ENCODE measurements at regions not wholly inside any gene's neighbourhood (a gene's known extent, or its start where the extent isn't known, plus 50 kb on each side); places are given as distances from the start of the nearest gene placed in this dataset.
A peak's percentile ranks its signal among the peaks of the same experiment; 100 is the strongest.
"Not testable (repeated sequence)": the region's sequence is repeated elsewhere in the genome, so short reads cannot be mapped to it uniquely, and the experiment has no call there.

DNA sequence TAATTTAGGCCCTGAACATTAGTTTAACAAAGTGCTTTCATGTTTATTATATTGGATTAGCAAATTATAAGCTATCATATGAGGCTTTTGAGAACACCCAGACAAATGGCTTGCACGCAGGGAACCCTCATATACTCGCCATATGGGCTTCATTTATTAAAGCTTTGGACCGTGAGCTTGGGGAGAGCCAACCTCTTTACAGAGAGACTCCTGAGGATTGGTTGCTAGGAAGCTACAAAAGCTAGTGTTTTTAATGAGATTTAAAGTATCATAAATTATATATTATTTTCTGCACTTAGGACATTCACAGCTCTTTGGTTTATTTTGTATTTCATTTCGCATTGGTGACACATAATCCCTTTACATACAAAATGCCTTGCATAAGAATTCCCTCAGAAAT is 193.8 kb upstream of the TOX3 start:
- DNase-seq (ENCODE audit: low read depth in 4 of 4, low spot score in 3 of 4): no peak

DNA sequence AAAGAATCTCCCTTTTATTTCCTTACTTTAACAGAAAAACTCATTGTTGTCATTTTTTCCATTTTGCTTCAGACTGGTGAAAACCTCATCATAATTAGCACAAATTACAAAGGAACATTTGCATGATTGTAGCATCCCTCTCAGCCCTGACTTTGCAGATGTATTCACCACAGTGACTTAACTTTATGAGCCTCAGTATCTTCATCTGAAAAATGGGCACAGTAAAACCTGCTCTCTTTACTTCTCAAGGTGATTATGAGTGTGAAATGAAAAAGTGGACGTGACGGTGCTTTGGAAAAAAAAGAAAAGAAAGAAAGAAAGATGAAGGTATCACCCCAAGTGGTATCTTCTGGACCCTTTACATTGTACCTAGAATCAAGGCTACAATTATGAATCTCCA is 193.4 kb upstream of the TOX3 start:
- no peak for DNase-seq (ENCODE audit: low read depth in 4 of 4, low spot score in 3 of 4)

DNA sequence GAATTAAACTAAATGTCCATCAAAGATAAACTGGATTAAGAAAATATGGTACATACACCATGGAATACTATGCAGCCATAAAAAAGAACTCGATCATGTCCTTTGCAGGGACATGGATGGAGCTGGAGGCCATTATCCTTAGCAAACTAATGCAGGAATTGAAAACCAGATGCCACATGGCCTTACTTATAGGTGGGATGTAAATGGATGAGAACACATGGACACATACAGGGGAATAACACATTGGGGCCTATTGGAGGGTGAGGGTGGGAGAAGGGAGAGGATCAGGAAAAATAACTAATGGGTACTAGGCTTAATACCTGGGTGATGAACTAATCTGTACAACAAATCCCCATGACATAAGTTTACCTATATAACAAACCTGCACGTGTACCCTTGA is 192.0 kb upstream of the TOX3 start:
- DNase-seq (ENCODE audit: low read depth in 4 of 4, low spot score in 3 of 4): not testable (repeated sequence)

GRCh38 chr16:52731219-52731875 is 184.4 kb upstream of the TOX3 start:
- no peak for DNase-seq (ENCODE audit: low read depth in 4 of 4, low spot score in 3 of 4)

DNA sequence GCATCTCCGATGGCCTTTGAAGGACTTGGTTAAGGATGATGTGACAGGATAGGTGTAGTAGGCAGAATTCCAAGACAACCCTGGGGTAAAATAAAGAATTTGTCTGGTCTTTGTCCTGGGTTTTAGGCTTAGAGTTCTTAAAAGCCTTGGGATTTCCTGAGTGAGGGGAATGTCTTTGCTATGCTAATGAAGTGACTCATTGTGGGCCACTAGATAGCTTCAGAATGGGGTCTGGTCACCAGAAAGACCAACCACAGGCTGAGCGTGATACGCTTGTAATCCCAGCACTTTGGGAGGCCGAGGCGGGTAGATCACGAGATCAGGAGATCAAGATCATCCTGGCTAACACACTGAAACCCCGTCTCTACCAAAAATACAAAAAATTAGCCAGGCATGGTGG is 182.8 kb upstream of the TOX3 start:
- no peak for DNase-seq (ENCODE audit: low read depth in 4 of 4, low spot score in 3 of 4)

DNA sequence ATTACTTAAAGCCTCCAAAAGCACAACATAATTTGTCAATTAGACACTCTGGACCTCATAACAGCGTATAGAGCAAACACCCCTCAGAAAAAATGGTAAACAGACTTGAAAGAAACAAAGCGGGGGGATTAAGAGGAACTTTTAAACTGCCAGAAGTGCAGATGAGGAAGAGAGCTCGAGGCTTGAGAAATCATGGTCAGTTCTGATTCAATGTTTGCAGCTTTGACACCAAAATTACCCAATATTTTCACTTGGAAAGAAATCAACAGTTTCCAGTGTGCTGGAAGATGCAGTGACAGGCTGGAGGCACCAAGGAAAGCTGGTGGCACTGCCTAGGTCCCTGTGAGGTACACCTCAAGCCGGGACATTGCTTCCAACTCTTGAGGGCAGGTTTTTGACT is 180.9 kb upstream of the TOX3 start:
- no peak for DNase-seq (ENCODE audit: low read depth in 4 of 4, low spot score in 3 of 4)

DNA sequence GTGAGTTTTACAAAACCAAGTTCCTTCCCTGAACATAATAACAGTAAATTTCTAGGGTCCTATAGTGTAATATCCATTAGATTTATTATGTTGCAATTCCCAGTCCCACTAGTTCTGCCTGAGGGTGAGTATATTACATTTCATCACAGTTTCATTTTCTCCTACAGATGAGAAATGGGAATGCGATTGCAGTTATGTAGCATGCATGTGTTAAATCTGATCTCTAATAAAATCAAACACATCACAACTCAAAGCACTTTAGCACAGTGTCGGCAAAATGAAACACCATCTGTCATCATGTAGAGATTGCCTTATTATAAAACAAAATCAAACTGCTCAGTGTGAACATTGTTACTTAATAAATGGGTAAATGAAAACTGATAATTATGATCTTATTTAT is 180.5 kb upstream of the TOX3 start:
- no peak for DNase-seq (ENCODE audit: low read depth in 4 of 4, low spot score in 3 of 4)

DNA sequence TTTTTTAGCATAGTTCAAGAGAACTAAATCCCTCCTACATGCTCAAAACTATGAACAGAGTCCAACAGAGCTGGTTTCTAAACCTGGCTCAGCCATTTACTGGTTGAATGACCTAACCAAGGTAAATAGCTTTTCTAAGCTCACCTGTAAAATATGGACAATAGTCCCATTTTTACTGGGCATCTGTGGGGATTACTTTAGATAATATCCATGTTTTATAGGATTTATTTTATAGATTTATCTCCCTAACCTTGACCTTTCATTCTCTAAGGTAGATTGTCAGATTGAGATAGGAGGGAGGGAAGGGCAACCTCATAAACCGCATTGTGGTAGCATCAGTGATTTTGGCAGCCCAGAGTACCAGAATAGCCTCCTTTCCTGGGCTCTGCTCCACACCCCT is 178.5 kb upstream of the TOX3 start:
- DNase-seq (ENCODE audit: low read depth in 4 of 4, low spot score in 3 of 4): no peak

- DNase-seq (ENCODE audit: low read depth in 4 of 4, low spot score in 3 of 4): no peak
Observed at GRCh38 chr16:52725043-52725442, 178.1 kb upstream of the TOX3 start.

- peak; percentile 4 to 28 (median 16) for DNase-seq (ENCODE audit: low read depth in 4 of 4, low spot score in 3 of 4)
Observed at GRCh38 chr16:52721331-52721730, 174.4 kb upstream of the TOX3 start.

DNA sequence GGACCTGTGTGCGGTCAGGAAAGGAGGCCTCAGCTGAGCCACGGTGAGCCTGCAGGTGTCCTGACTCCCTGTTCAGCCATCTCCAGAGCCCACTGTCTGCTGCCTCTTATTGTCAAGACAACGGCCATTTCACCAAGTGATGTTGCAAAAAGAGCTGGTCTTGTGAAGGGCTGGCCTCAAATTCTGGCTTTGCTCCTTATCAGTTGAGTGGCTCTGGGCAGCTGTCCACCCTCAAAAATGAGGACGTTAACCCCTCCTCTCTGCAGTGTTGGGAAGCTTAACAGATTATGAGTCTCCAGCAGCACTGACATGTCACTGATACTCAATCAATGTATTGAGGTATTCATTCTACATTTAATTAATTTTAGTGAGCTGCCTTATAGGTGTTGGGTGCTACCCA is 171.1 kb upstream of the TOX3 start:
- DNase-seq (ENCODE audit: low read depth in 4 of 4, low spot score in 3 of 4): no peak

DNA sequence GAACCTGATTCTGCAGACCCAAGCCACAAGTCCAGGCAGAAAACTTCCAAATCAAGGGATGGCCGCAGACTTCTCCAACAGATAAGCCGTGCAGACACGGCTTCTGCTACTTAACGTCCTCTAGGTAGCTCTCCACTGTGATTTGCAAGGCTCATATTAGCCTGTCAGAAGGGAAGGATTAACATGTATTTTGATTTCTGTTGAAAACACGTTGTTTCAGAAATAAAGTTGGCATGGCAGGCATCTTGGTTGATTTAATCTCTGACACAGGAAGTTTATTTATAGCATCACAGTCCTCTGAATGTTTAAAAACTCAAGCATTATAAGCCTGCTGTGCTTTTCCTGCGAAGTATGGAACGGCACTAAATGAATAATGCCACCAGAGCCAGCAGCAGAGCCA is 166.8 kb upstream of the TOX3 start:
- no peak for DNase-seq (ENCODE audit: low read depth in 4 of 4, low spot score in 3 of 4)

GRCh38 chr16:52709306-52709705 is 162.4 kb upstream of the TOX3 start:
- no peak for DNase-seq (ENCODE audit: low read depth in 4 of 4, low spot score in 3 of 4)

DNA sequence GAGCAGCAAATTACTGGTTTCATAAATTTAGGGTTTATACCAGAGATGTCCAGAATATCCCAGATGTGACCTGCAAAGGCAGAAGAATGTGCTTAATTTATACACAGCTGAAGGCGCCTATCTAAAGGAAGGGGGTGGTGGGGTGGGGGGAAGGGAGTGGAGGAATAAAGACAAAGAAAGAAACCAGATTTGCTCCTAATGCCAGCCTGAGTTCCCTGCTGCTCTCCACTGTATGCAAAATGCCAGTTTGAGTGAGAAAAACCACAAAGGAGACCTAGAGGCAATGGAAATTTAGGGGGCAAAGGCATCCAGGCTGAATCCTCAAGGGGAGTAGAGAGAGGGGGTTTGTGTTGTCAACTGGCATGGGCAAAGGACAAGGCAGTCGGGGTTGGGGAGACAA is 161.5 kb upstream of the TOX3 start:
- no peak for DNase-seq (ENCODE audit: low read depth in 4 of 4, low spot score in 3 of 4)

GRCh38 chr16:52707676-52708337 is 160.9 kb upstream of the TOX3 start:
- DNase-seq (ENCODE audit: low read depth in 4 of 4, low spot score in 3 of 4): no peak

DNA sequence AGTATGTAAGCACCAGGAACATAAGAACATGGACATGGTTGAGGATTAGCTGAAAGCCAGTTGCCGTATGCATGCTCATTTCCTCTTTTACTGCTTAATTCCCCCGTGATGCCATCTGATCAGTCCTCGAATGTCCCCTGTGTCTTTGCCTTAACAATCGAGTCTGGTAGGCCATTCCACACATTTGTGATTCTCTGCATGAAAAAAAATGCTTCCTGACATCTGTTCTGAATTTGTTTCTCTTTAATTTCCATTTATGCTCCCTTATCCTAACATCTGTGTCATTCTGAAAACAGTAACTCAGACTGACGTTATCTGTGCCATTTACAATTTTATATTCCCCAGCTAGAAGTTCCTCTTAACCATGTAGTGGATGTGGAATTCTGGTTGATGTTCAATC is 158.2 kb upstream of the TOX3 start:
- no peak for DNase-seq (ENCODE audit: low read depth in 4 of 4, low spot score in 3 of 4)

GRCh38 chr16:52697971-52698370 is 151.0 kb upstream of the TOX3 start:
- no peak for DNase-seq (ENCODE audit: low read depth in 4 of 4, low spot score in 3 of 4)

DNA sequence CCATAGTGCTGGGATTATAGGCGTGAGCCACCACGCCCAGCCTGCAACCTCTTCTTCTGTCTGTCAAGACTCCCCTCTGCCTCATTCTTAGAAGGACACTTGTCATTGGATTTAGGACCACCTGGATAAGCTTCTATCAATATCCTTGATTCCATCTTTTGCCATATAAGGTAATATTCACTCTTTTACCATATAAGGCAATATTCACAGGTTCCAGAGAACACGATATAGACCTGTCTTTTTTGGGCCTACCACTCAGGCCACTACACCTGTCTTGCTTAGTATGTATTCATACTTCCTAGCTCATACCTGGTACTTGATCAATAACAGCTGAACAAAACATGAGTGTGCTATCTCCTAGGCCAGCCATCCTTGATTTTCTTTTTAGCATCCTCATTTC is 149.2 kb upstream of the TOX3 start:
- DNase-seq (ENCODE audit: low read depth in 4 of 4, low spot score in 3 of 4): no peak

DNA sequence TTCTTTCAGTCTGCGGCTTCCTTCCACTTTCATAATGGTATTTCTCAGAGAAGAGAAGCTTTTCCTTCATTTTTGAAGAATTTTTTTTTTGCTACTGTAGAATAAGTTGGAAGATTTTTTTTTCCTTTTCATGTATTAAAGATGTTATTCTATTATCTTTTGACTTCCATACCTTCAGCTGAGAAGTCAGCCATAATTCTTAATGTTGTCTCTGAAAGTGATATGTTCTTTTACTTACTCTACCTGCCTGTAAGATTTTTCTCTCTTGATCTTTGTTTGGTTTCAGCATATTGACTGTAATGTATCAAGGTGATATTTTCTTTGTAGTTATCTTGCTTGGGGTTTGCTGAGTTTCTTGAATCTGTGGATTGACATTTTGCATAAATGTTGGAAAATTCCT is 143.5 kb upstream of the TOX3 start:
- no peak for DNase-seq (ENCODE audit: low read depth in 4 of 4, low spot score in 3 of 4)

DNA sequence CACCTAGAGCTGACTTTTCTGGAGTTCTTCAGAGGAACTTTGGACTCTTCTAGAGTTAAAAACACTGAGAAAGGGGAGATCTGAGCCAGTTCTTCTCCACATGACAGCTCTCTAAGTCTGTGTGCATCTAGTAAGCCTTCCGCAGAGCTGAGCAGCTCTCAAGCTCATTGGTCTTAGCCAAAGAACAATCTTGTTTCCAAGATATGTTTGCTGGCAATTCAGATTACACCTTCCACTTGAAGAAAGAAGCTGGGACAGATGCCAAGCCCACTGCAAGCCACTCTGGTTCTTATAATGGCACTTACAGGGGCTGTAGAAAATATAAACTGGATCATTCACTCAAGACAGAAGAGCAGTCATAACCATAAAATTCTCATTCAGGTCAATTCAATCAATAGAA is 134.1 kb upstream of the TOX3 start:
- no peak for DNase-seq (ENCODE audit: low read depth in 4 of 4, low spot score in 3 of 4)

DNA sequence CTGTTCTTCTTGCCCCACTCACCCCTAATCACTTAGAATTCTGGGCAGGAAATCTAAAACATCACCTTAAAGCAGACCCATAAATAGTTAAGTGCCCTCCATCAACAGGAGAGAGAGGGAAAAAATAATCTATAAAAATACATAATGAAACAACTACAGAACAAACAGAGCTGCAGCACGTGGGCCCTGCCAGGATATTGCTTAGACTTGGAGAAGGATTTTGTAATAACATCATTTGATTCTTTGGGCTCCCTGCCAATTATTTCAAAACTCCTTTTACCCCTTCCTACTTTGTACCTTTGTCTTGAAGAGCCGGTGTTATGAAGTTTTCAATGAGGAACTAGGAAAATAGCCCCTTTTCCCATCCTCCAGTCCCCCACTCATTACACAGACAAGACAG is 130.6 kb upstream of the TOX3 start:
- no peak for DNase-seq (ENCODE audit: low read depth in 4 of 4, low spot score in 3 of 4)

DNA sequence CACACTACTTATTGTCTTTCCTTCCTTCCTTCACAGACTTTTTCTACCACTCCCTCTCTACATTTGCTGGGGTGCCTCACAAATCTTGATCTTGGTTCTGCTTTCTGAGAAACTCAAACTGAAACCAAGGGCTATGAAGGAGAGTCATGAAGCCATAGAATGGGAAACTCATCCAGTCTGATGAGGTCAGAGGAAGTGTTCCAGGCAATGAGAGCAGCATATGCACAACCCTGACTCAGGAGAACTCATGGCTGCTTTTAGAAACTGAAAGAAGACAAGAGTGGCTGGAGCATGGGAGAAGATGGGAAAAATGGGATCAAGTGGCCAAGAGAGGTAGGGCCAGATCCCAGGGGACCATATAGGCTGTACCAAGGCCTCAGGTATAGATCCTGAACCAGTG is 130.0 kb upstream of the TOX3 start:
- DNase-seq (ENCODE audit: low read depth in 4 of 4, low spot score in 3 of 4): no peak

DNA sequence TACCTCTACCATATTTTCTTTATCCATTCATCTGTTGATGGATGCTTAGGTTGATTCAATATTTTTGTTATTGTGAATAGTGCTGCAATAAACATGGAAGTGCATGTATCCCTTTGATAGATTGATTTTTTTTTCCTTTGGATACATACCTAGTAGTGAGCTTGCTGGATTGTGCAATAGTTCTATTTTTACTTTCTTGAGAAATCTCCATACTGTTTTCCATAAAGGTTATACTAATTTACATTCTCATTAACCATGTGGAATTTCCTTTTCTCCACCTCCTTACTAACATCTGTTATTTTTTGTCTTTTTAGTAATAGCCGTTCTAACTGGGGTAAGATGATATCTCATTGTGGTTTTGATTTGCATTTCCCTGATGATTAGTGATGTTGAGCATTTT is 124.6 kb upstream of the TOX3 start:
- DNase-seq (ENCODE audit: low read depth in 4 of 4, low spot score in 3 of 4): no peak

All from right renal pelvis (tissue), 4 donors.